KOPT-K1 (cell line): ENCODE measurements at regions not wholly inside any gene's neighbourhood (a gene's known extent, or its start where the extent isn't known, plus 50 kb on each side); places are given as distances from the start of the nearest gene placed in this dataset.

Experiments
- H3K27ac ChIP-seq: fragments of 200-600 bp; sonication (generic); 2 replicates; pipeline ENCODE4 v1.5.1; 2016; ENCODE audit warnings: antibody characterized with exemption, mild to moderate bottlenecking, low read depth, low read length; ENCODE audit not compliant: poor library complexity, severe bottlenecking
- H3K36me3 ChIP-seq: fragments of 200-600 bp; sonication (generic); 2 replicates; pipeline ENCODE4 v1.5.1; 2017; ENCODE audit warnings: antibody characterized with exemption, mild to moderate bottlenecking, low read length, moderate library complexity; ENCODE audit not compliant: insufficient read depth
- H3K9me3 ChIP-seq: fragments of 200-600 bp; sonication (generic); 2 replicates; pipeline ENCODE4 v1.5.1; 2017; ENCODE audit warnings: antibody characterized with exemption, low read length, mild to moderate bottlenecking; ENCODE audit not compliant: insufficient read depth, poor library complexity, severe bottlenecking

- H3K36me3 ChIP-seq, result no peaks in the 10 kb centered on the region
- H3K27ac ChIP-seq, result no peak overlapping the region
- H3K9me3 ChIP-seq, result no peaks in the 10 kb centered on the region
Measured at GRCh38 chr3:152030320-152030719, 156.9 kb downstream of the SUCNR1 start.

GRCh38 chr3:152031321-152031720 is 157.9 kb downstream of the SUCNR1 start:
- peaks cover 8% of the 10 kb centered on the region for H3K9me3 ChIP-seq
- H3K27ac ChIP-seq, result no peak overlapping the region
- H3K36me3 ChIP-seq, result no peaks in the 10 kb centered on the region

GRCh38 chr3:152037297-152037696 is 163.9 kb downstream of the SUCNR1 start:
- no peak overlapping the region for H3K27ac ChIP-seq
- H3K9me3 ChIP-seq, result peaks cover 32% of the 10 kb centered on the region
- no peaks in the 10 kb centered on the region for H3K36me3 ChIP-seq

- Histone ChIP-seq H3K36me3 (no peaks in the 10 kb centered on the region), H3K9me3 (peaks cover 32% of the 10 kb centered on the region)
Measured at GRCh38 chr3:152037953-152038352, 164.5 kb downstream of the SUCNR1 start.

GRCh38 chr3:152038490-152038889 is 165.0 kb downstream of the SUCNR1 start:
- H3K9me3 ChIP-seq, result peaks cover 32% of the 10 kb centered on the region
- H3K36me3 ChIP-seq, result no peaks in the 10 kb centered on the region
- no peak overlapping the region for H3K27ac ChIP-seq

More at GRCh38 chr3:152037953-152038352, 164.5 kb downstream of the SUCNR1 start:
- no peak overlapping the region for H3K27ac ChIP-seq

DNA sequence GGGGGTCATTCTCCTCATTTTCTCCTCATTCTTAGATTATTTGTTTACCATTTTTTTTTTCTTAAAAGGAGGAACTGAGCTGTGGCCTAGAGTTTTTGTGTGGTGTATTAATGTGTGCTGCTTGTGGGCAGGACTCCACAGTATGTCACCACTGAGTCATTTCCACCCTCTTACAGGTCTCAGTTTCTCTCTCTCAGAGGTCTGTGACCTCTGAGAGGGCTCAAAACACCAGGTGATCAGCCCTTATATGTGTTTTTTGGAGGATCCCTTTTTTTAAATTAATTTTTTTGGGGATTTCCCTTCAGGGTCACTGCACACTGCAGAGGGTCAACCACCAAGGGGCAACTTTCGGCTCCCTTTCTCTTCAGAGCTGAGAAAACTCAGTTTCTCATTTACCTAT is 166.4 kb downstream of the SUCNR1 start:
- no peaks in the 10 kb centered on the region for H3K36me3 ChIP-seq
- peaks cover 32% of the 10 kb centered on the region for H3K9me3 ChIP-seq
- no peak overlapping the region for H3K27ac ChIP-seq

GRCh38 chr3:152040319-152040718 is 166.9 kb downstream of the SUCNR1 start:
- Histone ChIP-seq H3K36me3 (no peaks in the 10 kb centered on the region), H3K27ac (no peak overlapping the region), H3K9me3 (peaks cover 32% of the 10 kb centered on the region)

GRCh38 chr3:152043620-152044019 is 170.2 kb downstream of the SUCNR1 start:
- Histone ChIP-seq H3K9me3 (peaks cover under 1% of the 10 kb centered on the region), H3K27ac (no peak overlapping the region)

DNA sequence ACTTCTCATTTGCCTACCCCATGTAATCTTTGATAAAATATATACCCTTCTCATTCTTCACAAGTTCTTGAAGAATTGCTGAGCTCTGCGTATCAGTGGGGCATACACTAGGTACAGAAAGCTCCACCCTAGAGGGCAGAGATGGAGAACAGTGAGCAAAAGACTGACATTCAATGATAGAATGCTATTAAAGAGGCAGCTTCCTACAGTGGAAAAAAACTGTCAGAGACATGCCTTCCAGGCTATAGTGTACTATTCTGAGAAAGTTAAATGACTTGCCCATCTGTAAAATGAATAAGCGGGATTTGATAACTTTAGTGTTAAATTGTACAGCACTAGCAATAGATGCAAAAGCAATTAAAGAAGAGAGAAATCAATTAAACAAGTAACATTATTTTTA is 172.8 kb downstream of the SUCNR1 start:
- Histone ChIP-seq H3K36me3 (no peaks in the 10 kb centered on the region), H3K9me3 (no peaks in the 10 kb centered on the region), H3K27ac (no peak overlapping the region)

More at GRCh38 chr3:152043620-152044019, 170.2 kb downstream of the SUCNR1 start:
- no peaks in the 10 kb centered on the region for H3K36me3 ChIP-seq

GRCh38 chr3:152047465-152047864 is 174.0 kb downstream of the SUCNR1 start:
- Histone ChIP-seq H3K36me3 (no peaks in the 10 kb centered on the region), H3K9me3 (no peaks in the 10 kb centered on the region), H3K27ac (no peak overlapping the region)

DNA sequence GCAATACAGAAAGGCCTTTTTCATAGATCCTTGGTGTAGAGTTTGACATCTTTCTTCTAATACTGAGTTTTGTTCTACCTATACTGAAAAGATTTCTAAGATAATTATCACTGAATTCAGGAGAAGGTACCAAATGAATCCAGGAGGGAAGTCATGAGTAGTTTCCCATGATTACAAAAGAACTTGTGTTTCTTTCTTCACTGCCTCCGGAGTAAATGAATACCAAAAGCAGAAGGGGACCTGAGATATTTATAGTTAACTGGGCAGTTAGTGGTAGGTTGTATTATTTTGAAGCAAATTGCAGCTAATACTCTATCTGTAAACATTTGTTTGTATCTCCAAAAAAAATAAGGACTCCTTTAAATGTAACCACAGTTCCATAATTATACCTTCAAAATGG is 175.4 kb downstream of the SUCNR1 start:
- Histone ChIP-seq H3K9me3 (no peaks in the 10 kb centered on the region), H3K27ac (no peak overlapping the region), H3K36me3 (no peaks in the 10 kb centered on the region)

DNA sequence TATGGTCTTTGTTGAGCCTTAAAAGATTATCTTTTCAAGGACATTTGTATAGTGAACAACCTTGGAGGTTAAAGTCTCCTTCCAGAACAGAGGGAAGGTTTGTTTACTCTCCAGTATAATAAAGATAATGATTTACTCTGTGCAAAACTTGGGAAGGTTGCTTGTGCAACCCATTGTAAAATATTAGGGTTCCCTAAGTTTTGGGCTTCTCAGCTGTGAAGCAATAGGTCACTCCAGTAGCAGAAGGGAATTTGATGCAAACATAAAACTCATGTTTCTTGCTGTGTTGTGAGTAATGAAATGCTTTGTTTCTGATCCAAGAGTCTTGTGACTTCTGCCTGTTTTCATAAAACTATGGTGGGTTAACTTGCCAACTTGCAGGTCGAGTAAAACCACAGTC is 177.5 kb downstream of the SUCNR1 start:
- Histone ChIP-seq H3K36me3 (no peaks in the 10 kb centered on the region), H3K9me3 (no peaks in the 10 kb centered on the region), H3K27ac (no peak overlapping the region)

DNA sequence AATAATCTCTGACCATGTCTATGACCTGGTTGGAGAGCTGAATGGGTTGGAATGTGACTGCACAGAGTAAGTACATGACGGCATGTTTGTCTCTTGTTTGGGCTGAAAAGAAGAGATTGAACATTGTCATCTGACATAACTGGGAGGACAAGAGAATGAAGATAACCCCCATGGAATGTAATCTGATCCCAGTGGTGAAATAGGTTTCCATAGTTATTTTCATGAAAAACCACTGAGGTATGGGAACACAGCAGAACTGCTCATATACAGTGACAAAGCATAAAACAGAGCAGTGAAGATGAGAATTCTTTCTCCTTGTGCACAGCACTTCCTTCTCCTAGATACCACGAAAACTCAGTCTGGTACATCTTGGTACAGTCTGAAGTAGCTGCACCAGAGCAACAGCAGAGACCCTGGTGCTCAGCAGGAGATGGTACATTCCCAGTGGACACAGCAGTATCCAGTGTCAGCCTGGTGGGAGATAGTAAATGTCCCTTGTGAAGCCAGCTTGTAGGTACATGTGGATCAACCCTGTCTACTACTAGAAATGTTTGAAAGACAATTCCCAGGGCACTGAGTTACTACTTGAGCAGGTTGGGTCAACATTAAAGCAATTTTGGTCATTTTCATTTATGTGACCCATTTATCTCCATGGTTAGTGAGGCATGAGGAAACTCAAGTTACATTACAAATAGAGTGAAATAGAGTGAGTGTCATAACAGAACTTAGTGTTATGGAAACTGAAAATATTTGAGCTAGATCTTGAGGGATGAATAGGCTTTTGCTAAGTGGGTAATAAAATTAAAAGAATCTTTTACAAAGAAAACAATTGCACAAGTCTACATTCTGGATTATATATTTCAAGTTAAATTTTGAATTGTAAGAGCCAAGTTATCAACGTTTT is 178.3 kb downstream of the SUCNR1 start:
- Histone ChIP-seq H3K9me3 (no peaks in the 10 kb centered on the region), H3K36me3 (no peaks in the 10 kb centered on the region), H3K27ac (no peak overlapping the region)

DNA sequence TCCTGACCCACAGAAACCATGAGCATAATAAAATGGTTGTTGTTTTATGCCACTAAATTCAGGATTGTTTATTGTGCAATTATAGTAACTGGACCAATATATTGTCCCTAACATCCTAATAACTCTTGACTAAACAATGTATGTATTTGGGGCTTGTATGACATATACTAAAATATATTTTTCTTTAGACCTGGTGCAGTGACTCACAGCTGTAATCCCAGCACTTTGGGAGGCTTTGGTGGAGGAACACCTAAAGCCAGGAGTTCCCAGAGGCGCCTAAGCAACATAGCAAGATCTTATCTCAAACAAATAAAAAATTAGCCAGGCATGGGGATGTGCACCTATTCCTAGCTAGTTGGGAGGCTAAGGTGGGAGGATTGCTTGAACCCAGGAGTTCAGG is 180.4 kb downstream of the SUCNR1 start:
- Histone ChIP-seq H3K9me3 (no peaks in the 10 kb centered on the region), H3K27ac (no peak overlapping the region), H3K36me3 (no peaks in the 10 kb centered on the region)

DNA sequence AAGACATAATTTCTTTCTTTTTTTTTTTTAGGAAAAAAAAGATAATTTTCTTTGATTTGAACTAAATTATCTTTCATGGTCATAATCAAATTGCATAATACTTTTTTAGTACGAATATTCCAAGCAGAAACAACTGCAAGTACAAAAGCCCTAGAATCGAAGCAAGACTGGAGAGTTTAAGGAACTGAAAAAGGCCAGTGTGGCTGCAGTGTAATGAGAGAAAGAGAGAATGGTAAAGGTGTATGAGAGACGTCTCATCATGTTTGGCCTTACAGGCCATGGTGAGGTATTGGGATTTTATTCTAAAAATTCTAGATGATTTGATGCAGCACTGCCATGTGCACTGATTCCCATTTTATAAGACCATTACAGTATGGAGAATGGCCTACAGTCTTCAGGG is 180.9 kb downstream of the SUCNR1 start:
- no peaks in the 10 kb centered on the region for H3K36me3 ChIP-seq
- no peak overlapping the region for H3K27ac ChIP-seq

GRCh38 chr3:152056073-152056472 is 182.6 kb downstream of the SUCNR1 start:
- no peaks in the 10 kb centered on the region for H3K36me3 ChIP-seq
- no peaks in the 10 kb centered on the region for H3K9me3 ChIP-seq

More for the DNA sequence above, 180.9 kb downstream of the SUCNR1 start:
- no peaks in the 10 kb centered on the region for H3K9me3 ChIP-seq

More at GRCh38 chr3:152056073-152056472, 182.6 kb downstream of the SUCNR1 start:
- no peak overlapping the region for H3K27ac ChIP-seq
